H1 (cell line): ENCODE measurements at regions not wholly inside any gene's neighbourhood (a gene's known extent, or its start where the extent isn't known, plus 50 kb on each side); places are given as distances from the start of the nearest gene placed in this dataset.

Source experiments
- CTCF ChIA-PET: fragments of 300-600 bp; sonication (Branson Sonifier 250); formaldehyde crosslinking; loops from one replicate; lab custom pipeline; 2021; ENCODE audit not compliant: partially characterized antibody; lab: Charles Lee
- POLR2A ChIA-PET: fragments of 300-600 bp; sonication (Branson Sonifier 250); formaldehyde crosslinking; loops from one replicate; lab custom pipeline; 2021; ENCODE audit warnings: inconsistent platforms; ENCODE audit not compliant: partially characterized antibody; lab: Charles Lee
- DNase-seq, 2 experiments: peaks; one replicate each; pipeline versions ENCODE4 v3.0.0 to v3.0.0-alpha.2; 2010 to 2022; ENCODE audit warnings: low spot score in 2 of 2, low read depth in 1 of 2, mixed read lengths in 1 of 2
- FAIRE-seq: peaks from 2 replicates; lab custom pipeline; 2011; peaks lifted over from hg19 to GRCh38; lab: Jason Lieb, UNC
- H2AFZ ChIP-seq: 2 replicates; pipeline ENCODE4 v1.8.1; 2012; ENCODE audit warnings: low read length, inconsistent platforms
- H2AK5ac ChIP-seq: 2 replicates; pipeline ENCODE4 v1.6.1; 2013; ENCODE audit warnings: low read depth, low read length
- H2BK120ac ChIP-seq: replicated peaks from 2 replicates; pipeline ENCODE3; 2013; ENCODE audit warnings: low read depth, low read length, inconsistent platforms
- H2BK12ac ChIP-seq: 2 replicates; pipeline ENCODE4 v1.6.1; 2013; ENCODE audit warnings: low read depth, low read length
- H2BK15ac ChIP-seq: 2 replicates; pipeline ENCODE4 v1.6.1; 2013; ENCODE audit warnings: low read length
- H2BK20ac ChIP-seq: 2 replicates; pipeline ENCODE4 v1.6.1; 2013; ENCODE audit warnings: low read length
- H2BK5ac ChIP-seq: 2 replicates; pipeline ENCODE4 v1.6.1; 2013; ENCODE audit warnings: low read depth, low read length
- H3K14ac ChIP-seq: 2 replicates; pipeline ENCODE4 v1.6.1; 2013; ENCODE audit warnings: inconsistent platforms; ENCODE audit not compliant: insufficient read length
- H3K18ac ChIP-seq: 2 replicates; pipeline ENCODE4 v1.6.1; 2013; ENCODE audit warnings: low read length; ENCODE audit errors: extremely low read depth
- H3K23ac ChIP-seq: 2 replicates; pipeline ENCODE4 v1.6.1; 2013; ENCODE audit warnings: inconsistent platforms; ENCODE audit not compliant: insufficient read length
- H3K23me2 ChIP-seq: 2 replicates; pipeline ENCODE4 v1.6.1; 2013; ENCODE audit warnings: low read depth, low read length
- H3K27ac ChIP-seq: 2 replicates; pipeline ENCODE4 v1.6.1; 2011; ENCODE audit warnings: low read depth, low read length, inconsistent platforms
- H3K27me3 ChIP-seq, 4 experiments: replicated peaks in 1 of 4; 1 replicate in 1 of 4; 2 replicates in 3 of 4; pipeline versions ENCODE4 v1.6.1 to v1.8.1; 2011 to 2013; ENCODE audit warnings: low read length in 3 of 4, mild to moderate bottlenecking in 3 of 4, inconsistent platforms in 2 of 4, mixed read lengths in 2 of 4, moderate library complexity in 1 of 4; ENCODE audit not compliant: control insufficient read depth in 3 of 4, insufficient read depth in 3 of 4; ENCODE audit errors: extremely low read depth in 1 of 4
- H3K36me3 ChIP-seq, 4 experiments: 2 replicates each; pipeline versions ENCODE4 v1.6.1 to v1.8.1; 2011 to 2013; ENCODE audit warnings: mild to moderate bottlenecking in 4 of 4, low read length in 3 of 4, moderate library complexity in 2 of 4, control low read depth in 1 of 4, inconsistent platforms in 1 of 4; ENCODE audit not compliant: insufficient read depth in 4 of 4, control insufficient read depth in 2 of 4
- H3K4ac ChIP-seq: replicated peaks from 2 replicates; pipeline ENCODE3; 2013; ENCODE audit warnings: low read length, low read depth, mixed read lengths, inconsistent platforms; ENCODE audit not compliant: insufficient read length
- H3K4me1 ChIP-seq, 4 experiments: replicated peaks in 1 of 4; 1 replicate in 1 of 4; 2 replicates in 3 of 4; pipeline versions ENCODE4 v1.6.1 to v1.8.1; 2011 to 2013; ENCODE audit warnings: low read length in 3 of 4, inconsistent platforms in 2 of 4, mixed read lengths in 1 of 4; ENCODE audit not compliant: insufficient read depth in 4 of 4, control insufficient read depth in 3 of 4
- H3K4me2 ChIP-seq, 2 experiments: 2 replicates each; pipeline versions ENCODE4 v1.6.1 to v1.8.1; 2011 to 2013; ENCODE audit warnings: low read depth in 2 of 2, low read length in 2 of 2, control low read depth in 1 of 2, inconsistent platforms in 1 of 2, mild to moderate bottlenecking in 1 of 2; ENCODE audit not compliant: insufficient read depth in 1 of 2
- H3K4me3 ChIP-seq, 4 experiments: fragments of 200-600, 300-600 bp in 1 of 4; sonication (generic), shearing (Covaris generic), sonication (Bioruptor Twin) in 1 of 4; 2 replicates each; pipeline versions ENCODE4 v1.5.1 to v1.8.1; 2011 to 2016; ENCODE audit warnings: low read length in 4 of 4, low read depth in 3 of 4, control low read depth in 2 of 4, inconsistent platforms in 2 of 4, mild to moderate bottlenecking in 2 of 4, mixed read lengths in 1 of 4, moderate library complexity in 1 of 4; ENCODE audit not compliant: insufficient read depth in 2 of 4; ENCODE audit errors: extremely low read depth in 1 of 4
- H3K56ac ChIP-seq: replicated peaks from 2 replicates; pipeline ENCODE3; 2013; ENCODE audit warnings: low read depth, mild to moderate bottlenecking, mixed read lengths, low read length, inconsistent platforms; ENCODE audit not compliant: insufficient read length
- H3K79me1 ChIP-seq: 2 replicates; pipeline ENCODE4 v1.6.1; 2013; ENCODE audit warnings: low read depth, low read length, control low read depth
- H3K79me2 ChIP-seq, 2 experiments: 2 replicates each; pipeline versions ENCODE4 v1.6.1 to v1.8.1; 2012 to 2013; ENCODE audit warnings: low read length in 2 of 2, mild to moderate bottlenecking in 2 of 2, inconsistent platforms in 1 of 2; ENCODE audit not compliant: insufficient read depth in 2 of 2, control insufficient read depth in 1 of 2
- H3K9ac ChIP-seq, 4 experiments: replicated peaks in 1 of 4; 1 replicate in 1 of 4; 2 replicates in 3 of 4; pipeline versions ENCODE4 v1.6.1 to v1.8.1; 2011 to 2013; ENCODE audit warnings: low read depth in 3 of 4, low read length in 3 of 4, control low read depth in 2 of 4, mild to moderate bottlenecking in 2 of 4, moderate library complexity in 2 of 4, inconsistent platforms in 1 of 4; ENCODE audit errors: extremely low read depth in 1 of 4
- H3K9me3 ChIP-seq, 2 experiments: 2 replicates each; pipeline versions ENCODE4 v1.6.1 to v1.8.1; 2012 to 2013; ENCODE audit warnings: mild to moderate bottlenecking in 2 of 2, moderate library complexity in 2 of 2, control low read depth in 1 of 2, inconsistent platforms in 1 of 2, low read depth in 1 of 2, low read length in 1 of 2, mixed read lengths in 1 of 2; ENCODE audit not compliant: insufficient read depth in 2 of 2
- H4K20me1 ChIP-seq, 2 experiments: replicated peaks in 1 of 2; 2 replicates each; pipeline versions ENCODE3 to v1.8.1; 2011 to 2013; ENCODE audit warnings: inconsistent platforms in 2 of 2, low read length in 2 of 2, mild to moderate bottlenecking in 1 of 2; ENCODE audit not compliant: insufficient read depth in 2 of 2, control insufficient read depth in 1 of 2
- H4K5ac ChIP-seq: 2 replicates; pipeline ENCODE4 v1.6.1; 2013; ENCODE audit warnings: low read length, low read depth, mixed read lengths, inconsistent platforms; ENCODE audit not compliant: insufficient read length
- H4K8ac ChIP-seq: 2 replicates; pipeline ENCODE4 v1.8.0; 2013; ENCODE audit warnings: mild to moderate bottlenecking, moderate library complexity, low read length, inconsistent platforms; ENCODE audit not compliant: insufficient read depth; ENCODE audit errors: extremely low read depth
- H4K91ac ChIP-seq: replicated peaks from 2 replicates; pipeline ENCODE3; 2013; ENCODE audit warnings: low read length, mixed read lengths, inconsistent platforms; ENCODE audit not compliant: insufficient read length
- HDAC2 ChIP-seq, 2 experiments: fragments of 300-600 bp in 1 of 2; sonication (generic) in 1 of 2; IDR thresholded peaks; 2 replicates each; pipeline ENCODE4 v1.6.1; 2011 to 2012; ENCODE audit warnings: low read depth in 2 of 2, low read length in 2 of 2, mild to moderate bottlenecking in 2 of 2, moderate library complexity in 2 of 2, borderline replicate concordance in 1 of 2, inconsistent platforms in 1 of 2
- KDM1A ChIP-seq: fragments of 200-600, 300-600 bp; sonication (generic); IDR thresholded peaks from 2 replicates; pipeline ENCODE4 v1.7.1; 2016; ENCODE audit warnings: mild to moderate bottlenecking, low read length, borderline replicate concordance
- NANOG ChIP-seq: IDR thresholded peaks from 2 replicates; pipeline ENCODE4 v1.6.1; 2011; ENCODE audit warnings: low read length, low read depth, mild to moderate bottlenecking, inconsistent platforms; ENCODE audit not compliant: insufficient read depth, poor library complexity, severe bottlenecking
- SIRT6 ChIP-seq: IDR thresholded peaks from one replicate; pipeline ENCODE4 v1.7.1; 2012; ENCODE audit warnings: low read length, inconsistent platforms
- WGBS, 2 experiments: shearing (Covaris generic) in 1 of 2; methylation state at CpG; one replicate each; pipeline versions ENCODE4 v1.1.6 to v1.1.7; 2013 to 2015; ENCODE audit warnings: low lambda C conversion rate in 2 of 2, mixed read lengths in 2 of 2, inconsistent platforms in 1 of 2, low coverage in 1 of 2, missing lambda C conversion rate in 1 of 2; ENCODE audit not compliant: insufficient replicate concordance in 2 of 2, insufficient coverage in 1 of 2, insufficient read length in 1 of 2; ENCODE audit errors: extremely low coverage in 1 of 2, missing lambda C conversion rate in 1 of 2; 5-methylcytosine and 5-hydroxymethylcytosine counted together

DNA sequence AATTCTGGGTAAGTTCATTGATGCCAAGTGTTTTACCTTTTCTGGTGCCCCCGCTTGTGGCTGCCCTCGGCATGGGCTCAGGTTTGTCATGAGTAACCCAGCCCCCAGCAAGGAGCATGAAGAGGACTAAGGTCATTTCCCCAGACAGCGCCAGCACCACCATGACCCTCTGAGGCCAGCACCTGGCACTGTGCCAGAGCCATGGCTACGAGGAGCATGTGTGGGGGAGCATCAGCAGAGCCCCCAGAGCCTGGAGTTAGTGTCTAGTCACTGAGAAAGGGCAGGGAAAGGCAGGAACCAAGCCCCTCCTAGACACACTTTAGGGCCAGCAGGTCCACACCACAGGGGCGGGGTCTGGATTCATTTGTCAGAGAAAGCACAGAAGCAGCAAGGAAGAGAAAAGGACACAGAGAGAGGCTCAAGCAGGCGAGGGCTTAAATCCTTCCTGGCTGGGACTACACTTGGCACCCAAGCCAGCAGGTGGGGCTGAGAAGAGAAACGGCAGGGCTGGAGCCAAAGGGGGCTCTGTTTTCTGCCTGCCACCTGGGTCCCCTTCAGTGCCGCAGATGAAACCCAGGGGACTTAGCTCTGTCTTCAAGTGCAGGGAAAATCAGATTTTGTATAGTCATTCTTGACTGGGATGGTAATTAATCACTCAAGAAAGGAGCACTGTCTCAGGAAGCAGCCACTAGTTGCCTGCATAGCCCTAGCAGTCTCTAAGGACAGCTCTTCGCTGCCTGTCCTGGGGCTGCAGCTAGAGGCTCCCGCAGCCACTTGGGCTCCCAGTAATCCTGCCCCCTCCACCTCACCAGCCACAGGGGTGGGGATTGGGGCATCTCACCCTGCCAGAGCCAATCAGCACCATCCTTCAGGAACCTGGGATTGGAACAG lies 79.6 kb upstream of the ZC3H12A start:
- ChIA-PET POLR2A (interaction anchor here (0.6 kb wide), 1 partner anchor 302 kb away, joined by 3 read pairs; no protein-coding TSS in a partner anchor), CTCF (interaction anchor here (0.6 to 1.6 kb wide), 21 partner anchors 12 to 1626 kb away, joined by 3 to 14 read pairs (median 3); no protein-coding TSS in a partner anchor)
- H3K56ac ChIP-seq, result no peak overlapping the region
- no peak for TF ChIP-seq NANOG
- no peak for TF ChIP-seq HDAC2 (IDR thresholded peaks at IDR 0.05; ENCODE audit: borderline replicate concordance in 1 of 2, low read depth in 2 of 2, low read length in 2 of 2)
- TF ChIP-seq KDM1A, result peak; percentile 65; the same call in 1 of the 2 replicates
- TF ChIP-seq SIRT6, result no peak

More for the DNA sequence above, 79.6 kb upstream of the ZC3H12A start:
- Histone ChIP-seq H3K79me1 (no peaks in the 10 kb centered on the region), H3K9me3 (no peaks in the 10 kb centered on the region), H2AK5ac (no peak overlapping the region), H3K23me2 (peaks cover 2% of the 10 kb centered on the region; the same call in 1 of the 2 replicates), H2BK20ac (peak overlapping the region; percentile 61; the same call in 1 of the 2 replicates), H4K91ac (peak overlapping the region; percentile 72), H3K4ac (no peak overlapping the region), H2BK15ac (peak overlapping the region; percentile 90), H2BK120ac (no peak overlapping the region), H4K8ac (peak overlapping the region; percentile 63), H3K4me2 (peak overlapping the region; percentile 44 to 60), H2BK5ac (no peak overlapping the region), H3K36me3 (no peaks in the 10 kb centered on the region), H4K20me1 (no peaks in the 10 kb centered on the region), H3K9ac (no peak overlapping the region), H3K23ac (no peak overlapping the region), H3K4me1 (peaks cover 2 to 21% (median 6%) of the 10 kb centered on the region in 4 experiments; a peak in 6 of 7 replicates), H3K27ac (no peak overlapping the region), H3K27me3 (no peaks in the 10 kb centered on the region), H2BK12ac (0 out of 2 replicates have a peak overlapping the region, but pooled peaks have one; percentile 23), H4K5ac (no peak overlapping the region), H2AFZ (peak overlapping the region; percentile 99), H3K79me2 (no peaks in the 10 kb centered on the region), H3K18ac (0 out of 2 replicates have a peak overlapping the region, but pooled peaks have one; percentile 43), H3K4me3 (peak overlapping the region in 1 of 4 experiments; percentile 26; a peak in 3 of 8 replicates), H3K14ac (no peak overlapping the region)
- FAIRE-seq (peak; percentile 98), DNase-seq (peak; percentile 69 to 80)
- WGBS, 2 experiments, result 50% methylated on average over 10 of the region's 10 CpGs; no CpG with 5 or more reads in 1 of the 2 experiments
